HG03520 (cell line): ENCODE measurements at regions not wholly inside any gene's neighbourhood (a gene's known extent, or its start where the extent isn't known, plus 50 kb on each side); places are given as distances from the start of the nearest gene placed in this dataset.
"Not testable (repeated sequence)": the region's sequence is repeated elsewhere in the genome, so short reads cannot be mapped to it uniquely, and the experiment has no call there.

ENCODE experiments used
- ATAC-seq: cut with Tn5 transposase; IDR thresholded peaks from one replicate; pipeline ENCODE4 v1.9.1; 2021; ENCODE audit warnings: mild to moderate bottlenecking, moderate library complexity; ENCODE audit not compliant: unreplicated experiment

DNA sequence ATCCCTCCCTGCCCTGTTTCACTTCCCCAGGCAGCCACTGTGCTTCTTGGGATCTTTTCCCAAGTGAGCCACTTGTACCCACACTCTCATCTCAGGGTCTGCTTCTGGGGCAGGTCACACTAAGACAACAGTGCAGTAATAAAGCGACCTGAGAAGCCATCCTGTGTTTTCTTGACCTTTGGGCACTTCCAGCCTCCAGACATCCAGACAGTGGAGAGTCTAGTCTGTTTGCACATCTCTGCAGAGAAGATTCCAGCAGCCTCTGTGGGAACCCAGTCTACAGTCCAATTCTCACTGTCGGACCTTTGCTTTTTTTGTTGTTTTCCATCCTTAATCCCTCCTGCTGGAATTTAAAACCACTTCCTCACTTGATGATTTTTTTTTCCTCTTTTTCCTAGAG is 50.3 kb upstream of the ATP6AP2 start:
- ATAC-seq, result no peak

DNA sequence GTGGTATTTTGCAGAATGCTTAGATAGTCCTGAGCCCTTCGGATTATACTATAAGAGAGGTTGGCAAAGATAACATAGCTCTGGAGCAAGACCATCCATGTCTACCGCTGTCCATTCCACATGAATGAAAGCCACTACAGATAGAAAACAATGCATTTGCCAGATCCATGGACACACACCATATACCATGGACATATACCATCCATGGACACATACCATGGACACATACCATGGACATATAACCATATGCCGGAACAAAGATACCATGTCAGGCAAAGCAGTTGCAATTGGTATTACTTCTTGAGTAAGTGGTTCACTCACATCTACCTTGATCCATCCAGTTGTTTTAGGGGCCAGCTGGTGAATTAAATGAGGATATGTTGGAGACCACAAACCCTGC is 53.2 kb upstream of the ATP6AP2 start:
- no peak for ATAC-seq

DNA sequence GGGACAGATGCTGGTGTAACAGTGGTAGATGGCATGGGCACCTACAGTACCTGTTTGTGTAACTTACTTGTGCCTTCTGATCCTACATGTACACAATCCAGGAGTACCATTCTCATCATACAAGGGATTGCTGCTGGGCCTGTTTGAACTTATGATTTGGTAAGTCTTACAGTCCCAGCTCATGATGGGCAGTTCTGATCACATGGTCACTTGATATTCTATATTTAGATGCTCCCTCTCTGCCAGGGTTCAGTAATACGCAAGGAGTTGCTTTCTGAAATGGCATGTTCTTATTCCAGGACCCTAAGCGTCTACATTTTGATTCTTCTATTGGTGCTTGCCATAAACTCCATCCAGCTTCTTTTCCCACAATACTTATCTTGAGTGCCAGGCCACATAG is 54.4 kb upstream of the ATP6AP2 start:
- ATAC-seq, result no peak

DNA sequence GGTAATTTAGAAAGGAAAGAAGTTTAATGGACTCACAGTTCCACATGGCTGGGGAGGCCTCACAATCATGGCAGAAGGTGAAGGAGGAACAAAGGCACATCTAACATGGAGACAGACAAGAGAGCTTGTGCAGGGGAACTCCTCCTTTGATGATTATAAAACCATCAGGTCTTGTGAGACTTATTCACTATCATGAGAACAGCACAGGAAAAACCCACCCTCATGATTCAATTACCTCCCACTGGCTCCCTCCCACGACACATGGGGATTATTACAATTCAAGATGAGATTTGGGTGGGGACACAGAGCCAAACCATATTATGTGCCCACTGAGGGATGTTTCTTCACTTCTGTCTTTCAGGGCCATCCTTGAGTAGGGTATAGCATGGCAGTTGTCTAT is 54.9 kb upstream of the ATP6AP2 start:
- not testable (repeated sequence) for ATAC-seq

DNA sequence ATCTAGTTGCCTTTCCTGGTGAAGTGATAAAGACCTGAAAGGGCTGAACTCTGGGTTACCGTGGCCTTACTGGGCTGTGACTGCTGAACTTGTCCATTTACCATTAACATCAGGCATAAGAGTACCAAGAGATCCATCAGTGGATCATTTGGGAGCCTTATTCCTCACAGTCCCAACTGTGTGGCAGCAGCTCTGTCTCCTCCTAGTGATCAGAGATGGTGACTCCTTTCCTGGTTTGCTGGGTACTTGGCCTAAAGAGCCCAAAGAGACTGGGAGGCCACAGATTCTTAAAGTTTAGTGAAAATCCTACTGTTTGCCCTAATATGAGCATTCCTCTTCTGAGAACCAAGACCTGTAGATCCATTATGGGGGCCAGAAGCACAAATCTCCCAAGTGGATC is 56.3 kb upstream of the ATP6AP2 start:
- ATAC-seq, result no peak

DNA sequence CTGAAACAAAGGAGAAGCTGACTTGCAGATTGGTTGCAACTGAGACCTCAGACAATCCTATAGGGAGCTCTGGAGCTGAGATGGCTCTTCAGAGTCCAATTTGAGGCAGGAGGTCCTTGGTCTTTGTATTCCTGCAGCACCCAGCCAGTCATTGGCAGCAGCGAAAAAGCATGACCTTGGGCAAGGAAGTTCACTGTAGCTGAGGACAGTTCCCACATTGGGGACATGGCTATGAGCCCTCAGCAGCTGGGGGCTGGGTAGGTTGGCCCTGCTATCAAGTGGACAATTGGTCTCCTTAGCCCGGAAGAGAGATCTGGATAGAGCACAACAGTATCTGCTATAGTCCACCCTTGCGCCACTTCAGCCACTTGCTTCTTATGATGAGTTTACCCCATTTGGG is 56.9 kb upstream of the ATP6AP2 start:
- ATAC-seq, result no peak

DNA sequence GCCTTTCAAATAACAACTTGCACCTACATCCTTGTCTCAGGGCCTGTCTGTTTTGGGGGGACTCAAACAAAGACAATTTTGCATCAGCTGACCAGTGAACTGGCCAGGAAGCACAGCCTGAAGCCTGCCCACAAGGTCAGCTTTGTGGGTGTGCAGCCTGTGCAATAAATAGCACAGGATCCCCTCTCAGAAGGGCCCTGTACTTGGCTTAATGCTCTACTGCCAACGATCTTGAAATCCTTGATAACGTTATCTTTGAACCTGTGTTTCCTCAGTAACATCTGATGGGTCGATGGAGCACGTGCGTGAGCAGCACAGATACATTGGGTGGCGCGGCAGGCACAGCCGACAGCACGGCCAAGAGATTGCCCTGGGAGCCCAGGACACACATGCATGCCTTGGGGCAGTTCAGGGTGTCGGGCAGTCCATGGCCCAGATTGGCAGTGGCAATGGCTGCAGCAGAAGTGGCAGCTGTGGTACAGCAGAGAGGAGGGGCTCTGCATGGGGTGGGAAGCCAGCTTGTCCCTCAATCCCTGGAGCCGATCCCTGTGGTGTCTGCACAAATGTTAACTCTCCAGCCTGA is 58.8 kb upstream of the ATP6AP2 start:
- no peak for ATAC-seq

DNA sequence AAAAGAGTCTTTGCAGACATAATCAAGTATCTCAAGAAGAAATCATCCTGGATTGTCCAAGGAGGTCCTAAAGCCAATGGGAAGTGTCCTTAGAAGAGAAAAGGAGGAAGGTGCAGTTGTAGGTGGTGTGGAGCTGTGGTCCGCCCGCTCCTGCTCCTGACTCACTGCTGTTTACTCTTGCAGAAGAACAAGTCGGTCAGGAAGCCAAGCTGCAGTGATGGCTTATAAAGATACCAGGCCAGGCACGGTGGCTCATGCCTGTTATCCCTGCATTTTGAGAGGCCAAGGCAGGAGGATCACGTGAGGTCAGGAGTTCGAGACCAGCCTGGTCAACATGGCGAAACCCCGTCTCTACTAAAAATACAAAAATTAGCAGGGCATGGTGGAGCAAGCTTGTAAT is 66.4 kb upstream of the ATP6AP2 start:
- no peak for ATAC-seq

DNA sequence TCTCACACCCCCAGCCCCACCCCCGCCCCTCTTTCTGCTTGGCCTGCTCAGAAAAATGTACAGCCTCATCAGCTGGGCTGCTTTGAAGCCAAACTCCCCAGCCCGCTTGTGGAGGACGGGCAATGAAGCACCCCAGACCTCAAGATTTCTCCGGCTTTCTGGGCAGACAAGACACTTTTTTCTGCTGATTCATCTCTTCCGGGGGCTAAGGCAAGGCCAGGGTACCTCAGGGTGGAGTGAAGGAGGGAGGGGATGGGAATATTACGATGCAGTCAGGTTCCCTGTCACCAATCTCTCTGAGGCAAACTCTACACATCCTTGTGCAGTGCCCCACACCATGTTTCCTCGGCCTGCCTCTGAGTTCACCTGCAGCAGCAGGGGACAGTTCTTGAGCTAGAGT is 66.9 kb upstream of the ATP6AP2 start:
- no peak for ATAC-seq

DNA sequence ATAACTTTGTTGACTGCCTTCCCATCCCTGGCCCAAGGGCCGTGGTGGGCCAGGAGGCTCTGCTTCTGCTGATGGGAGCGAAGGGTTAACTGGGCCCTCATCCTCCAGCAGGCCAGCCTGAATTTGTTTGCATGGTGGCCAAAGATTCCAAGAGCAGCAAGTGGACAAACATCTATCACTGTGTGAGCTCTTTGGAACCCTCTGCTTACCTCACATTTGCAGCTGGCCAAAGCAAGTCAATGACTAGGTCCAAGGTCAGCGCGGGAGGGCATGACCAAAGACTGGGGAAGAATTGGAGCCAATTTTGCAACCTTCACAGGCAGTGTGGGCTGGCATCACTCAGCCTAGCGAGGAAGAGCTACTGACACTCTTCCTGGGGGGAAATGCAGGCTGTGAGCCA is 67.8 kb upstream of the ATP6AP2 start:
- ATAC-seq, result no peak

DNA sequence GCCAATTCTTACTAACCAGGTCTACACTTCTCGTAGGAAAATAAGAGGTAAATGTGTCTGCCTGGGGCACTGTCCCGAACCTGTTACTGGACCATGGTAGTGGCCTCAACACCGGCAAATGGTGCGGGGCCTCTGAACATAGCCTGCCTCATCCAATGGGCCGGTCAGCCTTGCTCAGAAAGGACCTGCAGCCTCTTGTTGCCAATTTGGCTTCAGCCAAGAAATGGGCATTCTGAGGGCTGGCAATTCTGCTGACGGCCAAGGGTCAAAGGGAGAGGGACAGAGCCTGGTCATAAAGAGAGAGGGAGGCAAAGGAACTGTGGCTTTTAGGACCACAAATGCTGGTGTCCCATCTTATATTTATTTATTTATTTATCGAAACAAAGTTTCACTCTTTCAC is 69.5 kb upstream of the ATP6AP2 start:
- no peak for ATAC-seq

DNA sequence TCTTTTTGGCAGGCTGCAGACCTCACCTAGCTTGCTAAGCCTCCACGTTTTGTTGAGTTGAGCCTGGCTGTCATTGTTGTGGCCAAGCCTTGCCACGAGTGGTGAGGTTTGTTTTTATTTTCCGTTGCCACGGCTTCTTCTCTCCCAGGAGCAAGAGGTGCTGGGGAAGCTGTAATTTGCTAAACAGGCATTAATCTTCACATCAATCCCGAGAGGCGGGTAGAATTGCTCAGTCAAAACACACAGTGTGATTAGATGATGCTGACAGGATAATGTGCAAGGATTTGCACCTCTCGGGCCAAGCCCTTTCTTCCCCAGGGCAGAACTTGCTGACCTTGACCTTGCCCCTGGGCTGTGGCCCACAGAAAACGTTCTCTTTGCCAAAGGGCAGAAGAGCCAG is 72.2 kb upstream of the ATP6AP2 start:
- no peak for ATAC-seq

DNA sequence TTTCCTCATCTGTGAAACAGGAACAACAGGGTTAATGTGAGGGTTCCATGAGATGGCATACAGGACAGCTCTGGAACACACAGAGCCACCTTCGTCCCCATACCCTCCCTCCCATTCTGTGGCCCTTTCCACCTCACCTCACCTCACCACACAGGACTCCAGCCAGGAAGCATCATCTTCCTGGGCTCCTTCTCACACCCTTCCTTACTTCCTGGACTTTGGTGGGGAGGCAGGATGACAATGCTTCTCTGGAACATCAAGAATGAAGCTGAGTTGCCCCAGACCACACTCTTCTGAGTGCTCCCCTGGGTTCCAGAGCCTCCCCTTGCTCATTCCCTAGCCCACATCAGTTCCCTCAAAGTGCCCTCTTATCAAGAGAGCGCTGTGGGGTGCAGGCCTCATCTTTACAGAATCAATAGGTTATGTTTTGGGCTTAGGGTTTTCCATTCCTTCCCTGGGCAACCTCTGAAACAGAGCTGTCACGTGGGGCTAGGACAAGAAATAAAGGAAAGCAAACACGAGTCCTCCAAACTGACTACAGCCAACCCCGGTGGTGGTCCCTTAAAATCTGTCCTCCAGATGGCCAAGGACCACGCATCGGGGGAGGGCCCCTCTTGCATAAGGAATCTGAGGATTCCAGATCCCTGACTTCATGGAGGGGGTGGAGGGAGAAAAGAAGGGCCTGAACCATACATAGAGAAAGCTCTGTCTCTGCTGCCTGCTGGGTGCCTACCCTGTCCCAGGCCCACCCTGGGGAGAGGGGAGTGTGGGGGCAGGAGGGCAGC is 74.4 kb upstream of the ATP6AP2 start:
- no peak for ATAC-seq

DNA sequence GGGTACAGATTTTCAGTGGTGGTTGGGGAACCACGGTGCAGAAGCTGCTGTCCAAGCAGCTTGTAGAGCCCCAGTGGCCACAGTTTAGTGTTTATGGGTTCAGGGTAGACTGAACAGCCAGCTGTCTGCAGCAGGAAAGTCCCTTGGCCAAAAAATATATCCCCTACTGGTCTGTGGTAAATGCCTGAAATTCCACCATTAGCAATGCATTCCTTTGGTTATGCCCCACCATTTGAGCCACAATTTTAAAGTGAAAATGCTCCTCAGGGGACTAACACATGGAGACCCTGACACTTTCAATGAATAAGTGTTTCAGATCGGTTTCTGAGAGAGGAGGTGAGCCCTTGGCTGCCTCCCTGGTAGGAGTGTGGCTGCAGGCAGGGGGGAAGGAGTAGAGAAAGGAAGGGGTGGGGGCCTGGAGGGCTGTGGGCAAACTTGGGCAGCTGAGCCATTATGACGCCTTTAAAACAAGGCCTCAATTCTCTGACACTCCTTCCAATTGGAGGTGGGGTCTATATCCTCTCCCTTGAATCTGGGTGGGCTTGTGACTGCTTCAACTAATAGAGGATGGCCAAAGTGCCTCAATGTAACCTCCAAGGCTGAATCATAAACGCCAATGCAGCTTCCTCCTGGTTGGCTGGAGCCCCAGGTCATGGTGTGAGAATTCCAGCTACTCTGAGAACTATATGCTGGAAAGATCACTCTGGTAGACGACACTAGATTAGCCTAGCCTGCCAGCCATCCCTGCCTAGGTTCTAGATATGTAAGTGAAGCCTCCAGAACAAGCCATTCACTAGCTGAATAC is 75.8 kb upstream of the ATP6AP2 start:
- no peak for ATAC-seq

DNA sequence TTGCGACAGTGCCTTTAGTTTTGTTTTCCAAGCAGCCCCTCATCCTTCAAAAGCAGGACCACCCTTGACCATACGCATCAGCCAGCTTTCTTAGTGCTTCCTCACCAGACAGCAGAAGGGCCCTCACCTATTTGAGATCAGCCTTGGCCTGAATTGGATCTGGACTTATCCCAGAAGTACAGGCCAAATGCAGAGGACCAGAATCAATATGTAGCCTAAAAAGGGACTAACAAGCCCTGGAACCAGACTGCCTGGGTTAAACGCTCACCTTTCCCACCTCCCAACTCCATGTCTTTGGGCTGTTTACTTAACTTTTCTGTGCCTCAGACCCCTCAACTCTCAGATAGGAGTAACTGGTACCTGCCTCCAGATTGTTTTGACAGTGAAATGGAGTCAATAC is 77.7 kb upstream of the ATP6AP2 start:
- ATAC-seq, result no peak

DNA sequence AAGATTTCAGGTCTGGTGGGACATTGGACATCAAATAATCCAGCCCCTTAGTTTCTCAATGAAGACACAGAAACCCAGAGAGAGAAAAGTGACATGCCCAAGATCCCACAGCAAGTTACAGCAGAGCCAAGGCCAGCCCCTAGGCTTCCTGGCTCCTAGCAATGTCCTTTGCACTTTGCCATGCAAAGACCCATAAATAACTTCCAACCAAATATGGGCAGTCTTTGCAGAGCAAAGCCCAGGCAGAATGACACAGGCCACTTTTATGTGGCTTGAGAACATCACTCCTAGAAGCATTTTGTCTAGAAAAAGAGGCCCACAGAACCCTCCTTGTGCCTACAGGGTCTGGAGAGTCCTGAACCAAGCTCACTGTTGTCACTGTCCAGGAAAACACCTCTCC is 78.1 kb upstream of the ATP6AP2 start:
- no peak for ATAC-seq

DNA sequence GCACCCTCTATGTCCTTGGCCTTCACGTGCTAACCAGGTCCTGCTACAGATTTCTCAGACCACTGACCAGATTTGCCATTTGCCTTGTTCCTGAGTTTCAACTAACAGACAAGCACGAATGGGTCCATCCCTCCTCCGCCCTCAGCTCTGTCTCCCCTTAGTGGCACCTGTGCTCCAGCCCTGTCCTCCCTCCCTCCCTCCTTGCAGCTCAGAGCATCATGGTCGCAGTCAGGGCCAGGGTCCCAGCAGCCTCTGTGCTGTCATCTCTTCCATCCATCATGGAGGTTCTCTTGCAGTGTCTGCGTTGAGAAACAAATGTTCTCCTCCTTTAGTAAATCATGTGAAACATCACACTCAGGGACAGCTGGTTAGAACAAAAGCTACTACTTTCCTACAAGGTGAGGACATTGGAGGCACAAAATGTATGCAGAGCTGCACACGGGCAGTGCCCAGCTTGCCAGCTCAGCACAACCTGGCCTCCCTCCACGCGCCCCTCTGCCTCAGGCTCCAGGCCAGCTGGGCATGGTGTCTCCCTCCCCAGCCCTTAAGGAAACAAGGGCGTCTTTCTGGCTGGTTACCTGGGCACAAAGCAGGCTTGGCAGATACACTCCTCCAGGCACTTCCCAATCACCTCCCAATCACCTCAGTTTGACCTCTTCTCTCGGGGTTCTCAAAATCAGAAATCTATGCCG is 79.5 kb upstream of the ATP6AP2 start:
- no peak for ATAC-seq

DNA sequence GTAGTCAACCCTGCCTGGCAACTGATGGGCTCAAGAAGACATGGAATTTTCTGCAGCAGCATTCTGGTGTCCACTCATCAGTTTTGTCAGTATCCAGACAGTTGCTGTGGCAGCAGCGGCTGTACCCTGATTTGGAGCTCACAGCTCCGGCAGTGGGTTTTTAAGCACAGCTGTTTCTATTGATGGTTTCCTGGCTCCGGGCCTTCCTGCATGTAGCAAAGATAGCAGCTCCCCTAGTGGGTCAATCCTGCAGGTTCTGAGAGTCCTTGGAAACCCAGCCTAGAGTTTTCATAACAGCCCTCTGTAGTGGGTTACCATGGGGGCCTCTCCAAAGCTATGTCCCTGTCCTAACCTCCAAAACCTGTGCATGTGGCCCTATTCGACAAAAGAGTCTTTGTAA is 84.0 kb upstream of the ATP6AP2 start:
- ATAC-seq, result no peak

DNA sequence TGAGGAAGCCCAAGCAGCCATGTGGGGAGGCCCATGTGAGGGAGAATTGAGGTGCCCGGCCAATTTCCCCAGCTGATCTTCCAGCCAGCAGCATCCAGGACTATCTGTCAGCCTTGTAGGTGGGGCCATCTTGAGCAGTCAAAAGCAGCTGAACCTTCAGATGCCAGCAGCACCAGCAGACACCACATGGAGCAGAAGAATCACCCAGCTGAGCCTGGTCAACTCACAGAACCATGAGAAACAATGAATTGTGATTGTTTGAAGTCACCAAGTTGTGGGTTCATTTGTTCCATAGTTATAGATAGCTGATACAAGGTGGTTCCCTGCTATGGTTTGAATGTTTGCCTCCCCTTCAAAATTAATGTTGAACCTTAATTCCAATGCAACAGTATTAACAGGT is 85.1 kb upstream of the ATP6AP2 start:
- no peak for ATAC-seq

DNA sequence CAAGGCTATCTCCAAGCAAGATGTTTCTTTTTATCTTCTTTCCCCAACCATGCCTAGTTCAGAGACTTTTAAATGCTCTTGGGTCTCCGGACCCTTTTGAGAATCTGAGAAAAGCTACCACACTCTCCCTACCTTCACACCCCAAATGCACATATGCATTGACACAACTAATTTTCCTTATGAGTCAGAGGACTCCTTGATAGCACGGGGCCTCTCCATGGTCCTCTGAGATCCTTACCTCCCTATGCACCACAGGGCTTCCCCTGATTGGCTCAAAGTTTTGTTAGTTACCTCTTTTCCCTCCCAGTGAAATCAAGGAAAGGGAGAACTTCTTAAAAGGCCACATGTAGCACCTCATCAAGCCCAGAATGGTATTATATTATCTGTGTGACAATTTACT is 86.8 kb upstream of the ATP6AP2 start:
- no peak for ATAC-seq

DNA sequence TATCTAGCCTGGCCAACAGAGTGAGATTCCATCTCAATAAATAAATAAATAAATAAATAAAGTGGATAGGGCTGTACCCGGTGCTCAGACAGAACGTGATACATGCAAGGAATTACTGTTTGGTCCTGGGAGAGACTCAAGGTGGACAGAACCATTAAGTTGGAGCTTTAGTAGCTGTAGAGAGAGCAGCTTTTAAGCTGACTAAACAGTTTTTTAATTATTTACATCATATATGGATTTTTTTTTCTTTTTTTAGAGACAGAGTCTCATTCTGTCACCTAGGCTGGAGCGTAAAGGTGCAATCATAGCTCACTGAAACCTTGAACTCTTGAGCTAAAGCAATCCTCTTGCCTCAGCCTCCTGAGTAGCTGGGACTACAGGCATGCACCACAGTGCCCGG is 92.5 kb upstream of the ATP6AP2 start:
- ATAC-seq, result no peak

DNA sequence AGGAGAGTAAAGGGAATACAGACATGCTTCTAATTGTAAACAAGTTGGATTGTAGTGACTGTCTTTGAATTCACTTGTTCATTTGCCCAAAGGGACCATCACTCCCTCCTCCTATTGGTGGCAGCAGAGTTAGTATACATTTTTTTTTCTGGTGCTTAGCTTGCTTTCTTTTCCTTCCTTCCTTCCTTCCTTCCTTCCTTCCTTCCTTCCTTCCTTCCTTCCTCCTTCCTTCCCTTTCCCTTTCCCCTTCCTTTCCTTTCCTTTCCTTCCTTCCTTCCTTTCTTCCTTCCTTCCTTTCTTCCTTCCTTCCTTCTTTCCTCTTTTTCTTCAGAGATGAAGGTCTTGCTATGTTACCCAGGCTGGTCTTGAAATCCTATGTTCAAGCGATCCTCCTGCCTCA is 94.8 kb upstream of the ATP6AP2 start:
- no peak for ATAC-seq
